ENCODE measurements at regions not wholly inside any gene's neighbourhood (a gene's known extent, or its start where the extent isn't known, plus 50 kb on each side); places are given as distances from the start of the nearest gene placed in this dataset.
"Not testable (repeated sequence)": the region's sequence is repeated elsewhere in the genome, so short reads cannot be mapped to it uniquely, and the experiment has no call there.

- DNase-seq (ENCODE audit: low read depth in 2 of 2): no peak
Observed at GRCh38 chr2:47295131-47295980, 73.8 kb upstream of the EPCAM start.

DNA sequence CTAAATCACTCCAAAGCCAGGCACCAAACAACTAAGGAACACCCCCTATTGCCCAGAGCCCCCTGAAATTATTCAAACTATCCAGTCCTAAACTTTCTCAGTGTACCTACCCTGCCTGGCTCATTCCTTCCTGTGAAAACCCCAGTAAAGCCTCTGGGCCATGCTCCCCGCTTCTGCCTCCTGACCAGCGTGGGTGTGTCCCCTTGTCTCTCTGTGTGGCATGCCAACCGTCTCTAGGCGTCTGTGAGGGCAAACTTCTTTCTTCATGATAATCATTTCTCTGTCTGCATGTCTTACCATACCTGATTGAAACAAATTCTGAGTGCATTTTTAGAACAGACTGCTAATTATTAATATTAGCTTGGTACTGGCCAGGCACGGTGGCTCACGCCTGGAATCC, 75.1 kb upstream of the EPCAM start:
- no peak for DNase-seq (ENCODE audit: low read depth in 2 of 2)

DNA sequence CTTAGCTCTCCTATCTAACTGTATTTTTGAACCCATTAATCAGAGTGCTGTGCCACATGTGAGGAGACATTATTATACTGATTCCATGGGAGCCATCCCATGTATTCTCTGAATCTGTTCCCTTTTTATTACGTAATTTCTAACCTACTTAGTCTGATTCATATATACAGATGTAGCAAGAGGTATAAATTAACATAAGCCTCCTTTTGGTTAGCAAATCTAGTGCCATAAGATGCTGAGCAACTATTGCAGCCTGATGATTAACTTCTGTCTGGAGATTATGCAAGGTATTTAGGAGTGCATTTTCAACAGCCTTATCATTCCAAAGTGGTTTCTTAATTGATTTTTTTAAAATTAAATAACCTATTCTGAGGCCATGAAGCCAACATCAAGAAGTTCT, 80.2 kb upstream of the EPCAM start:
- DNase-seq (ENCODE audit: low read depth in 2 of 2): peak; percentile 95 to 96

DNA sequence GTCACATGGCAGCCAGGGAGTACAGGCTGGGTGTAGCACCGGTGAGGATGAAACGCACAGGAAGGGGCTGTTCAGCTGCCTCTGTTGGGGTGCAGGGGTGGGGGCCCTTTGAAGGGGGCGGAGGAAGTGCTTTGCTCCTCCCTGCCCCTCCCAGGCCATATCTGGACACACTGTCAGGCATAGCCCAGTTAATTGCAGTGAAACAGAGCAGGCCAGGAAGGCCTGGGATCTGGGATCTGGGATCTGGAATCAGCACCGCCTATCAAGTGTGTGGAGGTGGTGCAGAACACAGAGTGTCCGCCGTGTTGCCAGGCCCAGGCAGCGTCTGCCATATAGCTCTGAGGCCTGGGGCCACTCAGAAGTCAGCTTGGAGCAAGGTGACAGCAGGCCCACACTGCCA, 85.5 kb upstream of the EPCAM start:
- no peak for DNase-seq (ENCODE audit: low read depth in 2 of 2)

DNA sequence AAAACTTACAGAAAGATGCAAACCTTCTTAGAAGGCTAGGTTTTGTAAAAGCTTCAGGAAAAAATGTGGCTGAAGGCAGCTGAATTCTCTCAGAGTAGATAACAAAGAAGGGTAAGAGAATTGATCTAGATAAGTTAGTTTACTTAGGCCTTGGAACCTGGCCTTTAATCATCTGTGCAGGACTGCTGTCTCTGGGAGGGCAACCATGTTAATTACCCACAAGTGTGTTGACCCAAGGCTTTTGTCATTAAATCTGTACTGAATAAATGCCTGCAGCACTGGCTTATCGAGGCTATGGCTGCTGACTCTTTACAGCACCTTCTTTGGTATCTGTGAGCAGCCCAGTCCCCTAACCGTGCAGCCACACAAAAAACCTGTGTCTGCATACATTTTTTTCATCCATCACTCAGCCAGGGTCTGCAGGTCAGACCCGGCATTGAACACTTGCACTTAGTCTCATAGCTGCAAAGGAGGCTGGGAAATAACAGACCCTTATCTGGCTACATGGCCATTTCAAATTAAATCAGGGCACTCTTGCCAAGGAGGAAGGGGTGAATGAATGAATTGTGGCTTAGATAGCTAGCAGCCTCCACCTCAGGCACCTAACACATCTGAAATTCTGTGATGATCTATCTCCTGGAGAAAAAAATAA, 86.4 kb upstream of the EPCAM start:
- DNase-seq (ENCODE audit: low read depth in 2 of 2): no peak

DNA sequence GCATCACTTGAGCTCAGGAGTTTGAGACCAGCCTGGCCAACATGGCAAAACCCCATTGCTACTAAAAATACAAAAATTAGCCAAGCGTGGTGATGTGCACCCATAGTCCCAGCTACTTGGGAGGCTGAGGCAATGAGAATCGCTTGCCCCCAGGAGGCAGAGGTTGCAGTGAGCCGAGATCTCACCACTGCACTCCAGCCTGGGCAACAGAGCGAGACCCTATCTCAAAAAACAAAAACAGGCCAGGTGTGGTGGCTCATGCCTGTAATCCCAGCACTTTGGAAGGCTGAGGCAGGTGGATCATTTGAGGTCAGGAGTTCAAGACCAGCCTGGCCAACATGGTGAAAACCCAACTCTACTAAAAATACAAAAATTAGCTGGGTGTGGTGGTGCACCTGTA, 89.6 kb upstream of the EPCAM start:
- DNase-seq (ENCODE audit: low read depth in 2 of 2): not testable (repeated sequence)

- DNase-seq (ENCODE audit: low read depth in 2 of 2): no peak
Observed at GRCh38 chr2:47277987-47278386, 91.1 kb upstream of the EPCAM start.

- no peak for DNase-seq (ENCODE audit: low read depth in 2 of 2)
Observed at GRCh38 chr2:47277187-47277586, 91.9 kb upstream of the EPCAM start.

- DNase-seq (ENCODE audit: low read depth in 2 of 2): no peak
Observed at GRCh38 chr2:47276061-47276460, 93.0 kb upstream of the EPCAM start.

DNA sequence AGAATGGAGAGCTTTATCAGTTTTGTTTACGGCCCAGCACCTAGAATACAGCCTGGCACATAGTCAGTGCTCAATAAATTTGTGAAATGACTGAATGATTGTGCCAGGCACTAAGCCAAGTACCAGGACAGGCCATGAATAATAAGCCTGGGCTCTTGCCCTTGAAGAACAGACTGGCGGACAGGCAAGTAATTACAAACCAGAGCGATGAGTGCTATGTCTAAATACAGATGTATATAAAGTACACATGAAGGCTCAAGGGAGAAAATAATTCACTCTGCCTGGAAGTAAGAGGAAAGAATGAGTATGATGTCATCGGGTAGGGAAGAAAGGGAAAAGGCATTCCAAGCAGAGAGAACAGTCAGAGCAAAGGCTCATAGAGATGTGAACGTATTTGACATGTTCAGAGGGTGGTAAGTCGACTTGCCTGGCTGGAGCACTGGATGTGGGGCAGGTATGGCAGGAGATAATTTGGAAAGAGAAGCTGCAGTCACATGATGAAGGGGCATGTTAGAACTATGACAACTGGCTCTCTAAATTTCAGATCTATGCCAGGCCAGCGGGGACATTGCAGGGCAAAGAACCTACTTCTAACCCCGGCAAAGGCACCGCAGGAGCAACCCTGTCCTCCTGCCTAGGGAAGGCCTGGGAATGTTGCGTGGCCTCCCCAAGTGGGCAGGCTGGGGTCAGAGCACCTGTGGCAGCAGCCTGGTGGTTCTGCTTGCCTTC, 94.9 kb upstream of the EPCAM start:
- DNase-seq (ENCODE audit: low read depth in 2 of 2): peak; percentile 83 to 88

DNA sequence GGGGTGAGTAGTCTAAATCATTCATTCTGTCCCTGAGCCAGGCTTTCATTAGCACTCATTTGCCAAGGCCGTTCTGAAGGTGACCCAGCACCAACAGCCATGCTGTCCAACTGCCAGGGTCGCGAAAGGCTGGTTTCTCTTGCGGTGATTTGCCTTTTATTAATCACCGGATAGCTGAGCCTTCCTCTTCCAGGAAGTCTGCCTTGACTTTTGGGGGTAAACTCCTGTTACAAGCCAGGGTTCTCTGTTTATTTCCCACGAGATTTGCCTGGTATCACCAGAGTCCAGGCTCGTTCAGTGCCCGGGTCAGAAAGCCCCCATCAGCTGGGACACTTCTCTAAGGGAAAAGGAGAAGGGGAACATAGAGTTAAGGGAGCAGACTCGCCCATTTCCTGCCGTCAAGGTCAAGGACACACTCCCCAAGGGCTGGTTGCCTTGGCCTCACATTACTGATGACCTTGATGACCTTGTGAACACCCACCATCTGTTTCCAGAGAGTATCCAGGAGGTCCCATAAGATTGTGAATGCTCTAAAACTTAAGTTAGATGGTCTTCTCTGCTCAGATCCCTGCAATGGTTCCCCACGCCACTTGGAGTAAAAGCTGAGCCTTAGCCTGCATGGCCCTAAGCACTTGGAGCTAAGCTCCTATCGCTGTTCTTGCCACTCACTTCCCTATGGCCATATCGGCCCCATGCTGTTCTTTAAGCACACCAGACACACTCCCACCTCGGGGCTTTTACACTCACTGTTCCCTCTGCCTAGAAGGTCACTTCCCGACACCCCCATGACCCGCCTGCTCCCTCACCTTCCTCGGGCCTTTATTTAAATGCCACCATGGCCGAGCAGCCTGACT, 96.0 kb upstream of the EPCAM start:
- no peak for DNase-seq (ENCODE audit: low read depth in 2 of 2)

- no peak for DNase-seq (ENCODE audit: low read depth in 2 of 2)
Observed at GRCh38 chr2:47272031-47272864, 95.9 kb upstream of the CALM2 start.

- DNase-seq (ENCODE audit: low read depth in 2 of 2): no peak
Observed at GRCh38 chr2:47271054-47272000, 95.0 kb upstream of the CALM2 start.

GRCh38 chr2:47270421-47270820, 94.1 kb upstream of the CALM2 start:
- no peak for DNase-seq (ENCODE audit: low read depth in 2 of 2)

- peak; percentile 90 to 91 for DNase-seq (ENCODE audit: low read depth in 2 of 2)
Observed at GRCh38 chr2:47269316-47270232, 93.3 kb upstream of the CALM2 start.

- DNase-seq (ENCODE audit: low read depth in 2 of 2): no peak
Observed at GRCh38 chr2:47267711-47268086, 91.4 kb upstream of the CALM2 start.

DNA sequence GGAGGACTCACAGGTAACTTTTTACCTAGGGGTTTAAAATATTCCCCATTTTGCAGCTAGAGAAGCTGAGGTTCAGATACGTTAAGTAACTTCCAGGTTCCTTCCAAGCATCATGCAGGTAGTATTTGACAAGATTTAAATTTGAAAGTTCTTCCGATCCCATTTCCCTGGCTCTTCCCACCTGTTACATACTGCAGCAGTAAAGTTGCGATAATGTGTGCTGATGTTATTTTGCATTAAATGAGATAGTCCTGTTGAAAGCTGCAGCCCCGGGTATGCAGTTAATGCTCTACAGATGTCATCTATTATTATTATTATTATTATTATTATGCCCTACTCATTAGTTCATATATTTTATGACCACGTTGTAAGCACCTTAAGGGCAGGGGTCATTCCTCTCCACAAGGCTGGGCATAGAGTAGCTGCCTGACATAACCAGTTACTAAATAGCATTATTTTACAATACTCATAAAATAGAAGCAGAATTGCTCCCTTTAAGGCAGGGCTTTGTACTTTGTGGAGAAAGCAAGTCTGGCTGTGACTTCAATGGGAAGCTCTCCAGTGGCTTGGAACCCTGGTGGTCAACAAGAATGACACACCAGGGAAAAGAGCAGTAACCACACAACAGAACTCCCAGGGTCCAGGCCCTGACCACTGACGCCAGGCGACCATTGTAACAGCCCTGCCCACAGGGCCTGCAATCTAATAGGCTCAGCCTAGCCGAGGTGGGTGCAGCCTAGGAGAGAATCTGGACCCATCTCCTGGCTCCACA, 90.8 kb upstream of the CALM2 start:
- DNase-seq (ENCODE audit: low read depth in 2 of 2): no peak

- DNase-seq (ENCODE audit: low read depth in 2 of 2): no peak
Observed at GRCh38 chr2:47265751-47266231, 89.5 kb upstream of the CALM2 start.

Measured in fibroblast of skin of left quadriceps (primary cell).